ENCODE measurements at regions not wholly inside any gene's neighbourhood (a gene's known extent, or its start where the extent isn't known, plus 50 kb on each side); places are given as distances from the start of the nearest gene placed in this dataset.

DNA sequence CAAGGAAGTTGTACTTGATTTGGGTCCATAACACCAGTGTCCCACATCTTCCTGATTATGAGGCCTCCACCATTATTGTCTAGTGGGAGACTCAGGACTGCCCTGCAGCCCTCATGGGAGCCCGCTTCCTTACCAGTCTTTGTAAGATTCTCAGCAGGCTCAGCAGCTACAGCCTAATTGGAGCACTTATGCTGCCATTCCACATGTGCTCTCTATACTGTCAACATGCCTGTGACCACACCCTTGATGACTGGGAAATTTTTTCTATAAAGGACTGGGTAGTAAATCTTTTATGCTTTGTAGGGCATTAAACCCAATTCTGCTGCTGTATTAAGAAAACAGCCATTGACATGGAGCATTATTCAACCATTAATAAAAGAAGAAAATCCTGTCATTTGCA, 145.5 kb upstream of the IGF1 start:
- no peak overlapping the region for H2AK5ac ChIP-seq (ENCODE audit: low read length, severe bottlenecking)
- H3K4me1 ChIP-seq (ENCODE audit: control insufficient read depth, insufficient read depth, low read depth, low read length), result no peaks in the 10 kb centered on the region
- no peak for DNase-seq
- no peaks in the 10 kb centered on the region for H3K27me3 ChIP-seq (ENCODE audit: control insufficient read depth in 1 of 2, insufficient read depth in 1 of 2, low read length in 2 of 2)
- H2BK15ac ChIP-seq (ENCODE audit: low read depth, poor library complexity, severe bottlenecking), result no peak overlapping the region
- no peak overlapping the region for H3K9ac ChIP-seq (ENCODE audit: low read length)
- peaks cover 17% of the 10 kb centered on the region for H3K9me3 ChIP-seq (ENCODE audit: control insufficient read depth, low read length)
- H2AFZ ChIP-seq (ENCODE audit: low read depth, low read length), result no peak overlapping the region
- H2BK12ac ChIP-seq (ENCODE audit: low read length in 2 of 2), result no peak overlapping the region
- no peak overlapping the region for H3K14ac ChIP-seq (ENCODE audit: low read length in 2 of 2)
- H4K91ac ChIP-seq (ENCODE audit: low read length), result no peak overlapping the region
- H2BK5ac ChIP-seq (ENCODE audit: low read depth, low read length, poor library complexity, severe bottlenecking), result no peak overlapping the region
- no peak overlapping the region for H3K23ac ChIP-seq (ENCODE audit: low read length in 2 of 2)
- H3K18ac ChIP-seq (ENCODE audit: low read depth in 1 of 2, low read length in 2 of 2), result no peak overlapping the region
- no peak overlapping the region for H3K27ac ChIP-seq (ENCODE audit: low read length, poor library complexity, severe bottlenecking)
- H3K36me3 ChIP-seq (ENCODE audit: control insufficient read depth in 1 of 2, insufficient read depth in 2 of 2, low read depth in 1 of 2, low read length in 2 of 2), result no peaks in the 10 kb centered on the region
- no peak overlapping the region for H3K4me2 ChIP-seq (ENCODE audit: low read length, poor library complexity, severe bottlenecking)
- H3K4ac ChIP-seq (ENCODE audit: low read depth in 1 of 2, low read length in 2 of 2), result no peak overlapping the region
- WGBS, result 91% methylated on average over 1 of the region's 1 CpG
- no peak overlapping the region for H2BK120ac ChIP-seq (ENCODE audit: low read depth, low read length)
- no peak overlapping the region for H4K8ac ChIP-seq (ENCODE audit: low read length)
- H3K79me1 ChIP-seq (replicated peaks; ENCODE audit: low read length, poor library complexity, severe bottlenecking), result no peaks in the 10 kb centered on the region
- H3K4me3 ChIP-seq (ENCODE audit: insufficient read depth in 1 of 2, low read depth in 1 of 2, low read length in 2 of 2), result no peak overlapping the region

DNA sequence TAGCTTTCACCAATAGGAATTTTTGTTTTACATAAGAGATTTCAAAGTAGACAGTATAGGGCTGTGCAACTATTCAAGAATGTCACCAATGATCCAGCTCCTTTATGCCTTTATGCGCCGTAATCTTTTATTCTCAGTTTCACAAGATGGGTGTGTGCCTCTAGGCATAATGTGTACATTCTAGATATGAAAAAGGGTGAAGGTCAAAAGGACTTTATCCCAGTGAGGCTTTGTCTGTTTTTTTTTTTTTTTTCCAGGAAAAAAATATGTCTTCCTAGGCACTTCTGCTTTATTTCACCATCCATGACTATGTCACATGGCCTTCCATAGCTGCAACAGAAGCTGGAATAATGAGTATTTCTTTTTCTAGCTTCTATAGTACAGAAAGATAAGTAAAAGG, 142.3 kb upstream of the IGF1 start:
- H4K91ac ChIP-seq (ENCODE audit: low read length), result no peak overlapping the region
- WGBS, result 89% methylated on average over 2 of the region's 2 CpGs
- peaks cover 10% of the 10 kb centered on the region for H3K9me3 ChIP-seq (ENCODE audit: control insufficient read depth, low read length)
- H3K23ac ChIP-seq (ENCODE audit: low read length in 2 of 2), result no peak overlapping the region
- no peak for DNase-seq
- no peak overlapping the region for H2BK5ac ChIP-seq (ENCODE audit: low read depth, low read length, poor library complexity, severe bottlenecking)
- H3K36me3 ChIP-seq (ENCODE audit: control insufficient read depth in 1 of 2, insufficient read depth in 2 of 2, low read depth in 1 of 2, low read length in 2 of 2), result no peaks in the 10 kb centered on the region
- H3K4ac ChIP-seq (ENCODE audit: low read depth in 1 of 2, low read length in 2 of 2), result no peak overlapping the region
- no peak overlapping the region for H3K4me3 ChIP-seq (ENCODE audit: insufficient read depth in 1 of 2, low read depth in 1 of 2, low read length in 2 of 2)
- H3K4me2 ChIP-seq (ENCODE audit: low read length, poor library complexity, severe bottlenecking), result no peak overlapping the region
- H3K27ac ChIP-seq (ENCODE audit: low read length, poor library complexity, severe bottlenecking), result no peak overlapping the region
- H2BK15ac ChIP-seq (ENCODE audit: low read depth, poor library complexity, severe bottlenecking), result no peak overlapping the region
- no peak overlapping the region for H2BK12ac ChIP-seq (ENCODE audit: low read length in 2 of 2)
- no peak overlapping the region for H3K18ac ChIP-seq (ENCODE audit: low read depth in 1 of 2, low read length in 2 of 2)
- H2AK5ac ChIP-seq (ENCODE audit: low read length, severe bottlenecking), result no peak overlapping the region
- no peak overlapping the region for H2AFZ ChIP-seq (ENCODE audit: low read depth, low read length)
- no peaks in the 10 kb centered on the region for H3K4me1 ChIP-seq (ENCODE audit: control insufficient read depth, insufficient read depth, low read depth, low read length)
- H4K8ac ChIP-seq (ENCODE audit: low read length), result no peak overlapping the region
- H3K9ac ChIP-seq (ENCODE audit: low read length), result no peak overlapping the region
- no peak overlapping the region for H2BK120ac ChIP-seq (ENCODE audit: low read depth, low read length)
- H3K27me3 ChIP-seq (ENCODE audit: control insufficient read depth in 1 of 2, insufficient read depth in 1 of 2, low read length in 2 of 2), result no peaks in the 10 kb centered on the region
- no peaks in the 10 kb centered on the region for H3K79me1 ChIP-seq (replicated peaks; ENCODE audit: low read length, poor library complexity, severe bottlenecking)
- H3K14ac ChIP-seq (ENCODE audit: low read length in 2 of 2), result no peak overlapping the region

DNA sequence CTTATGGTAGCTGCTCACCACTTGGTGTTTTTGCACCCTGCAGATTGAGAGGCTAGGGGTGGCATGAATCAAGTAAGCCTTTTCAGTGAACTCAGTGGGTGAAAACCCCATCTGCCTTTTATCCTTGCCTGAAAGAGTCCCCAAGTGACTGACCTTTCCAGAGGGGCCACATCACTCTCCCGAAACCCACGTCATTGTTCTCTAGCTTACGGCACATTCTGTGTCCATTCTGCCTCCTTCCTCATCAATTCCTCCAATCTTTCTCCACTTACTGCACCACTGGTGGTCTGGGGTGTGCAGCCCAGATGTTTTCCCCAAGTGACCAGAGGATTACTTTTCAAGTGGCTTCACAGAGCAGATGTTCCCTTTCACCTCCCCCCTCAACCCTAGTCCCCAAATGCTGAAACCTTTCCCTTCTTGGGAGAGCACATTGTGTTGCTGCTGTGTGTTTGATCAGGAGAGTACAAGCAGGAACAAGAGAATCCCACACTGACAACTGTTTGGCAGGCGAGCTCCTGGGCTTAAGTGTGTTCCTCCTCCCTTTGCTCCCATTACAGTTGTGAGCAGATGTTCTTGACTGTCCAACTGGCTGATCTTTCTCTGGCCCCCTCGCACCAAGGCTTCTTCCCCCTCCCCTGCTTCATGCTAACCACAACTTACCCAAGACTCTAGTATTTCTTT, 138.0 kb upstream of the IGF1 start:
- no peak overlapping the region for H3K4me3 ChIP-seq (ENCODE audit: insufficient read depth in 1 of 2, low read depth in 1 of 2, low read length in 2 of 2)
- no peak overlapping the region for H2BK5ac ChIP-seq (ENCODE audit: low read depth, low read length, poor library complexity, severe bottlenecking)
- H3K4me1 ChIP-seq (ENCODE audit: control insufficient read depth, insufficient read depth, low read depth, low read length), result no peaks in the 10 kb centered on the region
- no peak overlapping the region for H3K27ac ChIP-seq (ENCODE audit: low read length, poor library complexity, severe bottlenecking)
- H3K79me1 ChIP-seq (replicated peaks; ENCODE audit: low read length, poor library complexity, severe bottlenecking), result no peaks in the 10 kb centered on the region
- no peak overlapping the region for H2BK12ac ChIP-seq (ENCODE audit: low read length in 2 of 2)
- H2BK15ac ChIP-seq (ENCODE audit: low read depth, poor library complexity, severe bottlenecking), result no peak overlapping the region
- H3K23ac ChIP-seq (ENCODE audit: low read length in 2 of 2), result no peak overlapping the region
- DNase-seq, result no peak
- no peak overlapping the region for H3K18ac ChIP-seq (ENCODE audit: low read depth in 1 of 2, low read length in 2 of 2)
- H3K9ac ChIP-seq (ENCODE audit: low read length), result no peak overlapping the region
- no peak overlapping the region for H2AK5ac ChIP-seq (ENCODE audit: low read length, severe bottlenecking)
- WGBS, result 80% methylated on average over 5 of the region's 5 CpGs
- H4K8ac ChIP-seq (ENCODE audit: low read length), result no peak overlapping the region
- no peaks in the 10 kb centered on the region for H3K9me3 ChIP-seq (ENCODE audit: control insufficient read depth, low read length)
- H3K36me3 ChIP-seq (ENCODE audit: control insufficient read depth in 1 of 2, insufficient read depth in 2 of 2, low read depth in 1 of 2, low read length in 2 of 2), result no peaks in the 10 kb centered on the region
- no peak overlapping the region for H3K14ac ChIP-seq (ENCODE audit: low read length in 2 of 2)
- H2BK120ac ChIP-seq (ENCODE audit: low read depth, low read length), result no peak overlapping the region
- no peak overlapping the region for H2AFZ ChIP-seq (ENCODE audit: low read depth, low read length)
- no peak overlapping the region for H3K4me2 ChIP-seq (ENCODE audit: low read length, poor library complexity, severe bottlenecking)
- H4K91ac ChIP-seq (ENCODE audit: low read length), result no peak overlapping the region
- H3K4ac ChIP-seq (ENCODE audit: low read depth in 1 of 2, low read length in 2 of 2), result no peak overlapping the region
- no peaks in the 10 kb centered on the region for H3K27me3 ChIP-seq (ENCODE audit: control insufficient read depth in 1 of 2, insufficient read depth in 1 of 2, low read length in 2 of 2)

DNA sequence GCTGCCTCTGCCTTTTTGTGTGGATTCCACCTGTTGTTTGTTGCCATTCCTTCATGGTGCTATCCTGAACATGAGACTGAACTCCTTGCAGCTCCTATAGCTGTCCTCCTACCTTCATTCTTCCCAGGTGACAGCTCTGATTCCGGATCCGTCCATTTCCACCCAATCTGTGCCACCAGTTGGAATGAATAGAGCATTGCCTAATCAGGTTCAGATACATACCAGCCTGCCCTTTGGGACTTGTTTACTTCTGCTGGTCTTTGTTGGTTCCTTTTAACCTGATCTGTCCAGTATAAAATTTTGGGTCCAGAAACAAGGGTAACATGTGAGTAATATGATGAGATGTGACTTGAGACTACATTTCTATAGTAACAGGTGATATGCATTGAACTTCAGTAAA, 136.3 kb upstream of the IGF1 start:
- no peak overlapping the region for H3K18ac ChIP-seq (ENCODE audit: low read depth in 1 of 2, low read length in 2 of 2)
- no peak overlapping the region for H2BK120ac ChIP-seq (ENCODE audit: low read depth, low read length)
- H3K27me3 ChIP-seq (ENCODE audit: control insufficient read depth in 1 of 2, insufficient read depth in 1 of 2, low read length in 2 of 2), result no peaks in the 10 kb centered on the region
- H2BK15ac ChIP-seq (ENCODE audit: low read depth, poor library complexity, severe bottlenecking), result no peak overlapping the region
- H2BK12ac ChIP-seq (ENCODE audit: low read length in 2 of 2), result no peak overlapping the region
- H3K79me1 ChIP-seq (replicated peaks; ENCODE audit: low read length, poor library complexity, severe bottlenecking), result no peaks in the 10 kb centered on the region
- no peak overlapping the region for H2BK5ac ChIP-seq (ENCODE audit: low read depth, low read length, poor library complexity, severe bottlenecking)
- no peak overlapping the region for H3K14ac ChIP-seq (ENCODE audit: low read length in 2 of 2)
- no peak overlapping the region for H3K4me2 ChIP-seq (ENCODE audit: low read length, poor library complexity, severe bottlenecking)
- no peak overlapping the region for H4K91ac ChIP-seq (ENCODE audit: low read length)
- H4K8ac ChIP-seq (ENCODE audit: low read length), result no peak overlapping the region
- H2AK5ac ChIP-seq (ENCODE audit: low read length, severe bottlenecking), result no peak overlapping the region
- no peaks in the 10 kb centered on the region for H3K4me1 ChIP-seq (ENCODE audit: control insufficient read depth, insufficient read depth, low read depth, low read length)
- H2AFZ ChIP-seq (ENCODE audit: low read depth, low read length), result no peak overlapping the region
- no peaks in the 10 kb centered on the region for H3K36me3 ChIP-seq (ENCODE audit: control insufficient read depth in 1 of 2, insufficient read depth in 2 of 2, low read depth in 1 of 2, low read length in 2 of 2)
- H3K27ac ChIP-seq (ENCODE audit: low read length, poor library complexity, severe bottlenecking), result no peak overlapping the region
- DNase-seq, result no peak
- H3K9ac ChIP-seq (ENCODE audit: low read length), result no peak overlapping the region
- H3K9me3 ChIP-seq (ENCODE audit: control insufficient read depth, low read length), result no peaks in the 10 kb centered on the region
- H3K4me3 ChIP-seq (ENCODE audit: insufficient read depth in 1 of 2, low read depth in 1 of 2, low read length in 2 of 2), result no peak overlapping the region
- H3K23ac ChIP-seq (ENCODE audit: low read length in 2 of 2), result no peak overlapping the region
- no peak overlapping the region for H3K4ac ChIP-seq (ENCODE audit: low read depth in 1 of 2, low read length in 2 of 2)
- WGBS, result 75% methylated on average over 2 of the region's 2 CpGs

Measured in mesenchymal stem cell (in vitro differentiated cells and primary cell).